IMR-90 (cell line): ENCODE measurements at regions not wholly inside any gene's neighbourhood (a gene's known extent, or its start where the extent isn't known, plus 50 kb on each side); places are given as distances from the start of the nearest gene placed in this dataset.

Source experiments
- CTCF ChIP-seq: conservative IDR thresholded peaks from 2 replicates; pipeline ENCODE4 v1.5.1; 2012; ENCODE audit warnings: mild to moderate bottlenecking, low read depth, low read length, improper control_type of control experiment
- POLR2A ChIP-seq: IDR thresholded peaks from 2 replicates; pipeline ENCODE4 v1.6.1; 2012; ENCODE audit warnings: mild to moderate bottlenecking, low read depth, low read length

GRCh38 chr3:96678325-96678724 is 136.1 kb upstream of the EPHA6 start:
- TF ChIP-seq CTCF (no peak), POLR2A (no peak)
